ENCODE measurements at regions not wholly inside any gene's neighbourhood (a gene's known extent, or its start where the extent isn't known, plus 50 kb on each side); places are given as distances from the start of the nearest gene placed in this dataset.

- TF ChIP-seq CTCF (IDR thresholded peaks at IDR 0.05; ENCODE audit: low read depth, low read length) (no peak), EZH2phosphoT487 (IDR thresholded peaks at IDR 0.05; ENCODE audit: low read depth) (no peak)
These were observed 84.5 kb upstream of the PPARA start for GRCh38 chr22:46065691-46066454.
